HepG2 (cell line): ENCODE measurements at regions not wholly inside any gene's neighbourhood (a gene's known extent, or its start where the extent isn't known, plus 50 kb on each side); places are given as distances from the start of the nearest gene placed in this dataset.

ENCODE experiments used
- ATAC-seq: fragments of 200-7000 bp; cut with Tn5 transposase; 3 replicates; pipeline ENCODE4 v1.9.1; 2020; ENCODE audit warnings: mild to moderate bottlenecking, moderate library complexity
- BruUV-seq: library from RNA; stranded (reverse); fragments of 400-500 nt; replicated peaks from 2 replicates; lab custom pipeline; 2021; lab: Mats Ljungman, UMichigan
- CTCF ChIA-PET: fragments of 300-600 bp; formaldehyde crosslinking; extraction: SDS; loops from one replicate; lab custom pipeline; 2021; ENCODE audit warnings: low total read pairs, inconsistent platforms, low intra/inter-chr PET ratio; lab: Yijun Ruan, JAX
- POLR2A ChIA-PET: fragments of 350-600 bp; sonication (Branson Sonifier 250); formaldehyde crosslinking; loops from one replicate; lab custom pipeline; 2020; ENCODE audit warnings: antibody characterized with exemption, inconsistent platforms; lab: Yijun Ruan, JAX
- DNase-seq: peaks from one replicate; pipeline ENCODE4 v3.0.0-alpha.2; 2015; ENCODE audit warnings: low spot score
- FAIRE-seq: peaks from 3 replicates; lab custom pipeline; 2011; peaks lifted over from hg19 to GRCh38; lab: Jason Lieb, UNC
- H2AFZ ChIP-seq: one replicate; pipeline ENCODE4 v1.6.1; 2011; ENCODE audit warnings: low read length, inconsistent platforms
- H3K27ac ChIP-seq: fragments of 300-600 bp; 3 replicates; pipeline ENCODE4 v1.8.0; 2011; ENCODE audit warnings: mixed run types, mild to moderate bottlenecking, mixed read lengths, low read length, inconsistent platforms; ENCODE audit not compliant: insufficient read depth; ENCODE audit errors: extremely low read length
- H3K27me3 ChIP-seq, 2 experiments: fragments of 200-600 bp in 1 of 2; 2 replicates in 1 of 2; 3 replicates in 1 of 2; pipeline versions ENCODE4 v1.6.0 to v1.8.0; 2011; ENCODE audit warnings: low read length in 2 of 2, mild to moderate bottlenecking in 2 of 2, moderate library complexity in 2 of 2, inconsistent platforms in 1 of 2; ENCODE audit not compliant: insufficient read depth in 2 of 2, control insufficient read depth in 1 of 2
- H3K36me3 ChIP-seq, 2 experiments: fragments of 200-600 bp in 1 of 2; replicated peaks in 1 of 2; 2 replicates in 1 of 2; 3 replicates in 1 of 2; pipeline versions ENCODE4 v1.5.1 to v1.8.0; 2011; ENCODE audit warnings: low read length in 2 of 2, inconsistent platforms in 1 of 2; ENCODE audit not compliant: insufficient read depth in 2 of 2, control insufficient read depth in 1 of 2
- H3K4me1 ChIP-seq: 2 replicates; pipeline ENCODE4 v1.5.1; 2012; ENCODE audit warnings: low read length, inconsistent platforms; ENCODE audit not compliant: insufficient read depth
- H3K4me2 ChIP-seq: 2 replicates; pipeline ENCODE4 v1.6.0; 2011; ENCODE audit warnings: low read depth, low read length, inconsistent platforms
- H3K4me3 ChIP-seq, 3 experiments: fragments of 200-600 bp in 1 of 3; sonication (generic), shearing (Covaris generic) in 1 of 3; replicated peaks in 1 of 3; 2 replicates each; pipeline ENCODE4 v1.5.1; 2011 to 2016; ENCODE audit warnings: low read length in 3 of 3, inconsistent platforms in 2 of 3, low read depth in 2 of 3, mild to moderate bottlenecking in 2 of 3, control low read depth in 1 of 3, mixed read lengths in 1 of 3; ENCODE audit not compliant: insufficient read depth in 1 of 3
- H3K79me2 ChIP-seq: one replicate; pipeline ENCODE4 v1.6.1; 2011; ENCODE audit warnings: low read length, inconsistent platforms; ENCODE audit not compliant: insufficient read depth
- H3K9ac ChIP-seq: 2 replicates; pipeline ENCODE4 v1.6.0; 2011; ENCODE audit warnings: mild to moderate bottlenecking, low read depth, low read length, inconsistent platforms; ENCODE audit not compliant: insufficient read depth
- H3K9me3 ChIP-seq: 2 replicates; pipeline ENCODE4 v1.5.1; 2012; ENCODE audit warnings: mild to moderate bottlenecking, low read length
- H4K20me1 ChIP-seq: 2 replicates; pipeline ENCODE4 v1.6.0; 2011; ENCODE audit warnings: inconsistent platforms, mild to moderate bottlenecking, low read length, moderate library complexity; ENCODE audit not compliant: insufficient read depth
- ADNP ChIP-seq: sonication (generic); formaldehyde crosslinking; IDR thresholded peaks from 2 replicates; pipeline ENCODE4 v1.4.0; 2020; ENCODE audit warnings: missing genetic modification reagents
- BCL3 ChIP-seq: sonication (generic); formaldehyde crosslinking; IDR thresholded peaks from 2 replicates; pipeline ENCODE4 v1.5.1; 2020; ENCODE audit warnings: mild to moderate bottlenecking, missing genetic modification reagents, moderate library complexity
- CHD2 ChIP-seq: IDR thresholded peaks from 2 replicates; pipeline ENCODE4 v1.6.1; 2011; ENCODE audit warnings: low read depth, low read length, improper control_type of control experiment
- DZIP1 ChIP-seq: sonication (generic); formaldehyde crosslinking; IDR thresholded peaks from 2 replicates; pipeline ENCODE4 v1.5.0; 2020; ENCODE audit warnings: mild to moderate bottlenecking, missing genetic modification reagents
- HNRNPK ChIP-seq: fragments of 200-400 bp; formaldehyde crosslinking; IDR thresholded peaks from 2 replicates; pipeline ENCODE4 v1.6.1; 2018; ENCODE audit warnings: low read length, low read depth, moderate library complexity, mild to moderate bottlenecking; ENCODE audit not compliant: poor library complexity, severe bottlenecking
- KDM5B ChIP-seq: sonication (generic); formaldehyde crosslinking; IDR thresholded peaks from 2 replicates; pipeline ENCODE4 v1.4.0; 2020; ENCODE audit warnings: missing genetic modification reagents, mild to moderate bottlenecking, borderline replicate concordance
- NFIB ChIP-seq: sonication (generic); formaldehyde crosslinking; IDR thresholded peaks from 2 replicates; pipeline ENCODE4 v1.9.0; 2021; ENCODE audit warnings: missing genetic modification reagents, mild to moderate bottlenecking, borderline replicate concordance
- PAWR ChIP-seq: sonication (generic); formaldehyde crosslinking; IDR thresholded peaks from 2 replicates; pipeline ENCODE4 v1.4.0; 2020; ENCODE audit warnings: missing genetic modification reagents, mild to moderate bottlenecking, borderline replicate concordance
- POLR2A ChIP-seq, 2 experiments: IDR thresholded peaks; 2 replicates each; pipeline ENCODE4 v1.6.1; 2011; ENCODE audit warnings: low read depth in 2 of 2, low read length in 2 of 2, mild to moderate bottlenecking in 1 of 2, moderate library complexity in 1 of 2; ENCODE audit not compliant: insufficient read depth in 1 of 2
- YY1 ChIP-seq: IDR thresholded peaks from 2 replicates; pipeline ENCODE4 v1.6.1; 2011; ENCODE audit warnings: low read length, low read depth, moderate library complexity, mild to moderate bottlenecking; ENCODE audit not compliant: insufficient read depth, insufficient replicate concordance
- ZNF230 ChIP-seq: sonication (generic); formaldehyde crosslinking; IDR thresholded peaks from 2 replicates; pipeline ENCODE4 v1.4.0; 2020; ENCODE audit warnings: mild to moderate bottlenecking, missing genetic modification reagents
- ZNF350 ChIP-seq: sonication (generic); formaldehyde crosslinking; IDR thresholded peaks from 2 replicates; pipeline ENCODE4 v1.4.0; 2020; ENCODE audit warnings: mild to moderate bottlenecking, low read depth, missing genetic modification reagents, borderline replicate concordance
- ZNF432 ChIP-seq: sonication (generic); formaldehyde crosslinking; IDR thresholded peaks from 2 replicates; pipeline ENCODE4 v1.5.0; 2020; ENCODE audit warnings: missing genetic modification reagents, mild to moderate bottlenecking, borderline replicate concordance
- ZNF543 ChIP-seq: sonication (generic); formaldehyde crosslinking; IDR thresholded peaks from 2 replicates; pipeline ENCODE4 v1.4.0; 2020; ENCODE audit warnings: mild to moderate bottlenecking, missing genetic modification reagents
- ZNF577 ChIP-seq: sonication (generic); formaldehyde crosslinking; IDR thresholded peaks from 2 replicates; pipeline ENCODE4 v1.4.0; 2020; ENCODE audit warnings: mild to moderate bottlenecking, low read depth, missing genetic modification reagents, borderline replicate concordance
- ZNF589 ChIP-seq: sonication (generic); formaldehyde crosslinking; conservative IDR thresholded peaks from 2 replicates; pipeline ENCODE4 v1.8.0; 2022; ENCODE audit warnings: mild to moderate bottlenecking, moderate library complexity, missing genetic modification reagents
- ZNF780A ChIP-seq: sonication (generic); formaldehyde crosslinking; IDR thresholded peaks from 2 replicates; pipeline ENCODE4 v1.8.0; 2022; ENCODE audit warnings: mild to moderate bottlenecking, missing genetic modification reagents, moderate library complexity
- WGBS: methylation state at CpG from one replicate; pipeline ENCODE4 v1.1.6; 2017; ENCODE audit warnings: low lambda C conversion rate; 5-methylcytosine and 5-hydroxymethylcytosine counted together
- in situ Hi-C: cut with HindIII; loops from 2 replicates; pipeline ENCODE4 v1.10.0; 2017; ENCODE audit warnings: low pct_unique_long_range_greater_than_20kb; ENCODE audit not compliant: extremely low pct_ligation_motif_present
- intact Hi-C: fragments of 100-400 bp; cut with micrococcal nuclease; formaldehyde crosslinking; loops from one replicate; pipeline ENCODE4 v1.10.0; 2022; ENCODE audit not compliant: unreplicated experiment
- TF ChIP-seq, protein P1 (sequence below), 2 experiments: sonication (generic) in 1 of 2; formaldehyde crosslinking in 1 of 2; IDR thresholded peaks; 2 replicates each; pipeline versions ENCODE4 v1.5.1 to v1.6.1; 2011 to 2020; ENCODE audit warnings: borderline replicate concordance in 1 of 2, low read depth in 1 of 2, low read length in 1 of 2, mild to moderate bottlenecking in 1 of 2, missing genetic modification reagents in 1 of 2, moderate library complexity in 1 of 2

- TF ChIP-seq, protein P1, sequence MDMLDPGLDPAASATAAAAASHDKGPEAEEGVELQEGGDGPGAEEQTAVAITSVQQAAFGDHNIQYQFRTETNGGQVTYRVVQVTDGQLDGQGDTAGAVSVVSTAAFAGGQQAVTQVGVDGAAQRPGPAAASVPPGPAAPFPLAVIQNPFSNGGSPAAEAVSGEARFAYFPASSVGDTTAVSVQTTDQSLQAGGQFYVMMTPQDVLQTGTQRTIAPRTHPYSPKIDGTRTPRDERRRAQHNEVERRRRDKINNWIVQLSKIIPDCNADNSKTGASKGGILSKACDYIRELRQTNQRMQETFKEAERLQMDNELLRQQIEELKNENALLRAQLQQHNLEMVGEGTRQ (IDR thresholded peaks at IDR 0.05; ENCODE audit: low read depth, low read length) = no peak
- TF ChIP-seq, protein P1 (CRISPR knock-in tag; IDR thresholded peaks at IDR 0.05; ENCODE audit: borderline replicate concordance) = no peak
- TF ChIP-seq ZNF543 (CRISPR knock-in tag) = no peak
- no peak for TF ChIP-seq KDM5B (CRISPR knock-in tag)
- TF ChIP-seq PAWR = no peak
- no peak for TF ChIP-seq POLR2A (IDR thresholded peaks at IDR 0.05; ENCODE audit: insufficient read depth in 1 of 2, low read depth in 2 of 2, low read length in 2 of 2)
- TF ChIP-seq ZNF230 (CRISPR knock-in tag) = no peak
- TF ChIP-seq ZNF350 (CRISPR knock-in tag) = no peak
- no peak for TF ChIP-seq ZNF577
- no peak for TF ChIP-seq YY1
- TF ChIP-seq BCL3 (CRISPR knock-in tag) = no peak
- TF ChIP-seq, all 625 proteins: peak for 0
Measured at GRCh38 chr10:9848278-9848677, 1169.4 kb upstream of the CELF2 start (continued).

DNA sequence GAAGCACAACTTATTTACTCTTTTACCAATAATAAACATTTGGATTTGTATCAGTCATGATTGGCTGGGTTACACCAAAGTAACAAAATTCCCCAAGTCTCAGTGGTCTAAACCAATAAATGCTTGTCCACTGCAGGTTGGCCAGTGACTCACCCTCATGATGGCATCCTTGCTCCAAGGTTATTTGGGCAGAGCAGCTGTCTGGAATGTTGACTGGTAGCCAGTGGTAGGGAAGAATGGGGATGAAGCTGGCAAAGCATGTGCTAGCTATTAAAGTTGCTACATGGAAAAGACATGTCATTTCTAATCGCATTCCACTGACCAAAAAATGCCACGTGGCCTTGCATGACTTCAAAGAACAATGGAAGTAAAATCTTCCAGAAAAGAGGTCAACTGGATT, 1168.7 kb upstream of the CELF2 start:
- BruUV-seq = no TSS peak
- POLR2A ChIA-PET = no interaction called here
- Histone ChIP-seq H2AFZ (no peak overlapping the region), H3K9ac (no peak overlapping the region), H3K4me3 (no peak overlapping the region), H3K79me2 (no peaks in the 10 kb centered on the region), H3K36me3 (no peaks in the 10 kb centered on the region), H3K9me3 (peaks cover 95% of the 10 kb centered on the region), H3K4me2 (no peak overlapping the region), H3K27me3 (no peaks in the 10 kb centered on the region), H3K4me1 (no peaks in the 10 kb centered on the region), H4K20me1 (no peaks in the 10 kb centered on the region), H3K27ac (no peak overlapping the region)
- FAIRE-seq = no peak
- WGBS = 3% methylated on average over 2 of the region's 2 CpGs
- intact Hi-C loops = no loop called here
- no peak for ATAC-seq
- in situ Hi-C loops = no loop called here
- no peak for DNase-seq
- CTCF ChIA-PET = no interaction called here
- TF ChIP-seq ADNP (CRISPR knock-in tag) (no peak), ZNF432 (no peak), DZIP1 (CRISPR knock-in tag) (no peak), ZNF589 (CRISPR knock-in tag) (no peak), NFIB (CRISPR knock-in tag) (no peak), ZNF780A (CRISPR knock-in tag) (no peak), CHD2 (no peak), HNRNPK (no peak)
